Skeletal muscle tissue (tissue), 3 donors: ENCODE measurements at regions not wholly inside any gene's neighbourhood (a gene's known extent, or its start where the extent isn't known, plus 50 kb on each side); places are given as distances from the start of the nearest gene placed in this dataset.
A peak's percentile ranks its signal among the peaks of the same experiment; 100 is the strongest.

ENCODE experiments used
- H3K27ac ChIP-seq: one replicate; pipeline ENCODE4 v1.7.0; 2013; ENCODE audit warnings: mild to moderate bottlenecking, low read depth, low read length, inconsistent platforms
- H3K27me3 ChIP-seq, 3 donors: one replicate each; pipeline ENCODE4 v1.7.0; 2013; ENCODE audit warnings: low read length in 3 of 3; ENCODE audit not compliant: control insufficient read depth in 3 of 3, insufficient read depth in 3 of 3
- H3K36me3 ChIP-seq, 3 donors: one replicate each; pipeline ENCODE4 v1.7.0; 2013; ENCODE audit warnings: low read length in 3 of 3; ENCODE audit not compliant: control insufficient read depth in 3 of 3, insufficient read depth in 3 of 3
- H3K4me1 ChIP-seq, 3 donors: one replicate each; pipeline ENCODE4 v1.7.0; 2013; ENCODE audit warnings: low read length in 3 of 3, mild to moderate bottlenecking in 3 of 3; ENCODE audit not compliant: control insufficient read depth in 3 of 3, insufficient read depth in 3 of 3
- H3K4me3 ChIP-seq, 3 donors: one replicate each; pipeline ENCODE4 v1.7.0; 2013; ENCODE audit warnings: low read length in 3 of 3
- H3K9ac ChIP-seq, 3 donors: one replicate each; pipeline ENCODE4 v1.7.0; 2013; ENCODE audit warnings: low read length in 3 of 3, mild to moderate bottlenecking in 3 of 3, moderate library complexity in 2 of 3, low read depth in 1 of 3
- H3K9me3 ChIP-seq, 3 donors: one replicate each; pipeline ENCODE4 v1.7.0; 2013; ENCODE audit warnings: low read length in 3 of 3; ENCODE audit not compliant: control insufficient read depth in 3 of 3
- donor health status: Osteomylitis.

- Histone ChIP-seq H3K36me3 (peaks cover 0 to 4% (median 2%) of the 10 kb centered on the region in 3 donors), H3K4me3 (no peak overlapping the region), H3K27me3 (no peaks in the 10 kb centered on the region), H3K27ac (no peak overlapping the region), H3K9me3 (no peaks in the 10 kb centered on the region), H3K4me1 (peaks cover 0 to 5% (median 0%) of the 10 kb centered on the region in 3 donors), H3K9ac (no peak overlapping the region)
Observed at GRCh38 chr21:34192646-34193285, 119.4 kb downstream of the MRPS6 start.

DNA sequence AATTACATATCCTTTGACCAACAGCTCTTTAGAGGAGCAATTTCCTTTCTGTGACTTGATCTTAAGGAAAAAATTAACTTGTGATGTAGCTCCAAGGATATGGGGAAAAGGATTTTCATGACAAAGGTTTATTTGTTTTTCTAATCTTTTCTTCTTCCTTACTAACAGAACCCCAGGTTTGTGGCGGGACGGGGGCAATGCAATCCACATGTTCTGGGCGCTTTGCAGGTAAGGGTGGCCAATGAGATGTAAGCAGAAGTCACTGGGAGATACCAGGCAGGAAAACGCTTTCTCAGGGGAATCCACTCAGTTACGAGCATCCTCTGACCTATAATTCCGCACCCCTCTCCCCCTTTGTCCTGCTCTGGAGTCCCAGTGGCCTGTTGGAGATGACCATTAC lies 122.0 kb downstream of the MRPS6 start:
- Histone ChIP-seq H3K36me3 (no peaks in the 10 kb centered on the region), H3K4me1 (peaks cover 0 to 5% (median 3%) of the 10 kb centered on the region in 3 donors), H3K27ac (no peak overlapping the region), H3K9ac (no peak overlapping the region), H3K9me3 (no peaks in the 10 kb centered on the region), H3K4me3 (no peak overlapping the region), H3K27me3 (no peaks in the 10 kb centered on the region)

- Histone ChIP-seq H3K27ac (no peak overlapping the region), H3K27me3 (no peaks in the 10 kb centered on the region), H3K9ac (no peak overlapping the region)
Observed at GRCh38 chr21:34196996-34197395, 123.6 kb downstream of the MRPS6 start.

DNA sequence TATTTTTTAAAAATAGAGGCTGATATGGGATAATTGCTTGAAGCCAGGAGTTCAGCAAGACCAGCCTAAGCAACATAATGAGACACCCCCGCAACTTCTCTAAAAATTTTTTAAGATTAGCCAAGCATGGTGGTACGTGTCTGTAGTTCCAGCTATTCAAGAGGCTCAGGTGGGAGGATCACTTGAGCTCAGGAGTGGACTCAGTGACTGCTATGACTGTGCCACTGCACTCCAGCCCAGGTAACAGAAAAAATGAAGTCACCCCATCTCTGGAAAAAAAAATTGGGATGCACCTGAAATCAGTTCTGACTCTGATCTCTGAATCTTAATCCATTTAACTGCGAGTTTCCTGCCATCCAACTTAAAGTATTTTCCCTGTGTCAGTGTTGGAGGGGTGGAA lies 124.2 kb downstream of the MRPS6 start:
- Histone ChIP-seq H3K4me3 (no peak overlapping the region), H3K9me3 (no peaks in the 10 kb centered on the region), H3K36me3 (no peaks in the 10 kb centered on the region), H3K27ac (no peak overlapping the region), H3K27me3 (no peaks in the 10 kb centered on the region), H3K9ac (no peak overlapping the region), H3K4me1 (peaks cover 8 to 14% (median 12%) of the 10 kb centered on the region in 3 donors)

More at GRCh38 chr21:34196996-34197395, 123.6 kb downstream of the MRPS6 start:
- H3K9me3 ChIP-seq, result no peaks in the 10 kb centered on the region
- no peak overlapping the region for H3K4me3 ChIP-seq
- peaks cover 6 to 8% (median 7%) of the 10 kb centered on the region in 3 donors for H3K4me1 ChIP-seq
- no peaks in the 10 kb centered on the region for H3K36me3 ChIP-seq

GRCh38 chr21:34198231-34199120 lies 125.1 kb downstream of the MRPS6 start:
- Histone ChIP-seq H3K27me3 (no peaks in the 10 kb centered on the region), H3K4me1 (peaks cover 11 to 16% (median 13%) of the 10 kb centered on the region in 3 donors), H3K27ac (no peak overlapping the region), H3K9me3 (no peaks in the 10 kb centered on the region), H3K4me3 (no peak overlapping the region), H3K36me3 (no peaks in the 10 kb centered on the region), H3K9ac (no peak overlapping the region)

DNA sequence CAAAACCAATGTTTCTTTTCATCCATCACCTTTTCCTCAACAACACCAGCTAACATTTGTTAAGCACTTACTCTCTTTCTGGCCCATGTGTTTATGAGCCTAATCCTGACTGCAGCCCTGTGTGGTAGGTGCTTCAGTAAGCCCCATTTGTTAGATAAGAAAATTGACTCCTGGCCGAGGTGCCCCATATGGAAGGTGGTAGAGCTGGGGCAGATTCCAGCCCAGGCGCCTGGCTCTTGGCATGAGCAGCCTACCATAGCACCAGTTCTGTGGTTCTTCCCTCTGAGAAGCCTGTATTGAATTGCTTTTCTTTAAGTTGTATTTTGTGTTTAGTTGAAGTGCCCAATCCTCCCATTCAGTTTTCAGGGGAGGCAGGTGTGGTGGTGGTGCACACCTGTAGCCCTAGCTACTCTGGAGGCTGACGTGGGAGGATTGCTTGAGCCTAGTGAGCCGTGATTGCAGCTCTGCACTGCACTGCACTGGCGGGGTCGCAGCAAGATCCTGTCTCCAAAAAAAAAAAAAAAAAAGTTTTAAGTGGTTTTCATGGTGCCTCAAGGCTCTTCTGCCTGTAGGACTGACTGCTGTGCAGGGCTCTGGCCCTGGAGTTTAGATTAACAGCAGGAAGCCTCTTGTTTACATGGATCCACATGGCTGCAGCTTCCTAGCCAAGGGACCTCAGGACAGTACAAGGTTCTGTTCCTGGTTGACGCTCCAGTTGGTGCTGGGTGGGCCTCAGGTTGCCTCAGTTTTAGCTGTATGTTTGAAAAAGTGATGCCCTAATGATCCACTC lies 125.9 kb downstream of the MRPS6 start:
- H3K9ac ChIP-seq, result no peak overlapping the region
- H3K4me1 ChIP-seq, result peaks cover 17 to 24% (median 21%) of the 10 kb centered on the region in 3 donors
- H3K36me3 ChIP-seq, result no peaks in the 10 kb centered on the region
- H3K27me3 ChIP-seq, result no peaks in the 10 kb centered on the region
- H3K4me3 ChIP-seq, result no peak overlapping the region
- no peak overlapping the region for H3K27ac ChIP-seq
- H3K9me3 ChIP-seq, result no peaks in the 10 kb centered on the region

- Histone ChIP-seq H3K9ac (no peak overlapping the region), H3K9me3 (no peaks in the 10 kb centered on the region), H3K4me1 (peaks cover 22 to 35% (median 28%) of the 10 kb centered on the region in 3 donors), H3K27ac (no peak overlapping the region), H3K27me3 (no peaks in the 10 kb centered on the region), H3K36me3 (no peaks in the 10 kb centered on the region), H3K4me3 (no peak overlapping the region)
Observed at GRCh38 chr21:34200288-34200905, 127.0 kb downstream of the MRPS6 start.

DNA sequence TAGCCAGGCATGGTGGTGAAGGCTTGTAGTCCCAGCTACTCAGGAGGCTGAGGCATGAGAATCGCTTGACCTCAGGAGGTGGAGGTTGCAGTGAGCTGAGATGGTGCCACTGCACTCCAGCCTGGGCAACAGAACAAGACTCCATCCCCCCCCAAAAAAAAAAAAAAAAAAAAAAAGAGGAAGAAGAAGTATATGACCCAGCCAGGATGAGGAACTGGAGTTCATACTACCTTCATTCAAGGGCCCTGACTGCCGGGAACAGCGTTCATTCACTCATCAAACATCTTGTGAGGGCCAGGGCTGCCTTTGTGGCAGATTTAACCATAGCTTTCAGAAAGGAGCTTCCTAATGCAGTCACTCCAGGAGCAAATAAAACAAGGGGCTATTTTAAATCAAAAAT lies 127.6 kb downstream of the MRPS6 start:
- Histone ChIP-seq H3K9ac (peak overlapping the region in 1 of 3 donors; percentile 24), H3K9me3 (no peaks in the 10 kb centered on the region), H3K4me1 (peaks cover 22 to 37% (median 28%) of the 10 kb centered on the region in 3 donors), H3K36me3 (no peaks in the 10 kb centered on the region), H3K27me3 (no peaks in the 10 kb centered on the region), H3K4me3 (no peak overlapping the region), H3K27ac (peak overlapping the region; percentile 7)

DNA sequence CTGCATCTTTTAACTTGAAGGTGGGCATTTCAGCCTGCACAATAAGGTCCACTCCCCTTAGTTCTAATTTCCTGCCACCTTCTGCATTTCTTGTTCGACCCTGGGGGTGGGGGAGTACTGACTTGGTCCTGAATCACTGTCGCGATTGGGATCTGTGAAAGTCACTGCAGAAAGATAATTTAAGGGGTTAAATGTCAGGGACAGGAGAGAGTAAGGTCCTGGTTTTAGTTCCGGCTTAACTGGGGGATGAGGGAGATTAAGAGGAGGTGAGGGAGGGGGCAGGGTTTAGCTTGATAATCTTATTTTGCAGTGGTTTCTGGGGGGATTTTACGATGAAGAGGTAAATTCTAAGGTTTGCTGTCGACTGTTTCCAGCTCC lies 128.1 kb downstream of the MRPS6 start:
- Histone ChIP-seq H3K9me3 (no peaks in the 10 kb centered on the region), H3K9ac (peak overlapping the region; percentile 24 to 82 (median 52)), H3K27ac (peak overlapping the region; percentile 7)

More for the DNA sequence above, 128.1 kb downstream of the MRPS6 start:
- peak overlapping the region; percentile 60 to 77 (median 72) for H3K4me3 ChIP-seq
- H3K27me3 ChIP-seq, result no peaks in the 10 kb centered on the region
- peaks cover 22 to 37% (median 28%) of the 10 kb centered on the region in 3 donors for H3K4me1 ChIP-seq
- H3K36me3 ChIP-seq, result no peaks in the 10 kb centered on the region
